ENCODE measurements at regions not wholly inside any gene's neighbourhood (a gene's known extent, or its start where the extent isn't known, plus 50 kb on each side); places are given as distances from the start of the nearest gene placed in this dataset.
"Not testable (repeated sequence)": the region's sequence is repeated elsewhere in the genome, so short reads cannot be mapped to it uniquely, and the experiment has no call there.

DNA sequence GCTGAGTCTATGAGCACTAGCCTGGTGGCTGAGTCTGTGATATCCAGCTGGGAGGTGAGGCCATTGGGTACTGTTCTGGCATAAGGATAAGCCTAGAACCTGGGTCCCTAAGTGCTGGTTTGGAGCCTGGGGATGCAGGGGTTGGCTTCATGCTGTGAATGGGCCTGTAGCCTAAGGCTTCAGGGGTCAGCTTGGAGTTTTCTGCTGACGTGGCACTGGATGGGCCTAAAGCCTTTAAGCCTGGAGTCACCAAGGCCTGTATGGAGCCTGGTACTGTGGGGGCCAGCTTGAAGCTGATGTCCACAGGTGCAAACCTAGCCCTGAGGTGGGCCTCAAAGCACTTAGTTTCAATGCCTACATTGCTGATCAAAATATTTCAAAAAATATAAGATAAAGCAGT is 979.6 kb upstream of the POU3F4 start:
- DNase-seq (ENCODE audit: low spot score): no peak

GRCh38 chrX:82534086-82534597 is 973.9 kb upstream of the POU3F4 start:
- DNase-seq (ENCODE audit: low spot score): no peak

DNA sequence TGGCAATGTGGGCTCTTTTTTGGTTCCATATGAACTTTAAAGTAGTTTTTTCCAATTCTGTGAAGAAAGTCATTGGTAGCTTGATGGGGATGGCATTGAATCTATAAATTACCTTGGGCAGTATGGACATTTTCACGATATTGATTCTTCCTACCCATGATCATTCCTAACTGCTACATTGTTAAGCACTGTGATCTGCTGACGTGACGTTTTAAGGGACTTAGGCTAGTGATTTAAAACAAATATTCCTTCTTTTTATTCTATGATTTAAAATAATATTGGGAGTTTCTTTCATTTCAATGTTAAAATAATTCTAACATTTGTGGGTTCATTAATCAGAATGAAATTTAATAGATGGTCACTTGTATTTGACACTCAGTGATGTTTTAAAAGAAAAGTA is 970.9 kb upstream of the POU3F4 start:
- DNase-seq (ENCODE audit: low spot score): not testable (repeated sequence)

GRCh38 chrX:82541822-82542221 is 966.3 kb upstream of the POU3F4 start:
- DNase-seq (ENCODE audit: low spot score): no peak

GRCh38 chrX:82552201-82552600 is 955.9 kb upstream of the POU3F4 start:
- not testable (repeated sequence) for DNase-seq (ENCODE audit: low spot score)

- DNase-seq (ENCODE audit: low spot score): no peak
These were observed 951.5 kb upstream of the POU3F4 start for GRCh38 chrX:82556588-82556987.

GRCh38 chrX:82585868-82586267 is 922.2 kb upstream of the POU3F4 start:
- no peak for DNase-seq (ENCODE audit: low spot score)

DNA sequence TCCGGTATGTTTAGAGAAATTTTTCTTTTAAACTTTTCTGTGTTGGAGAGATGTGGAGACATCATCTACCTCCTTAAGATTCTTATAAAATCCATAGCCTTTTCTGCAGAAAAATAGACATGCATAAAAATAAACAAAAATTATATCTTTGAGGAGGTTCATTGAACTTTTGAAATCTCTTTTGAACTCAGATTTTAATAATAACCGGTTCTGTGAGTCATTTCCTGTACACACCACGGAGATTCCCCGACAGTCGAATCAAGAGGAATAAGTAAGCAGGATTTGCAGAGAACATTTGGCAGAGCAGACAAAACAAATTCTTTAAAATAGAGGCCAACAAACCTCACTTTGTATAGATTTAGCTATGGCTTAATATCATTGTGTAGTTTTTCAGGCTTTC is 918.7 kb upstream of the POU3F4 start:
- peak; percentile 4 for DNase-seq (ENCODE audit: low spot score)

DNA sequence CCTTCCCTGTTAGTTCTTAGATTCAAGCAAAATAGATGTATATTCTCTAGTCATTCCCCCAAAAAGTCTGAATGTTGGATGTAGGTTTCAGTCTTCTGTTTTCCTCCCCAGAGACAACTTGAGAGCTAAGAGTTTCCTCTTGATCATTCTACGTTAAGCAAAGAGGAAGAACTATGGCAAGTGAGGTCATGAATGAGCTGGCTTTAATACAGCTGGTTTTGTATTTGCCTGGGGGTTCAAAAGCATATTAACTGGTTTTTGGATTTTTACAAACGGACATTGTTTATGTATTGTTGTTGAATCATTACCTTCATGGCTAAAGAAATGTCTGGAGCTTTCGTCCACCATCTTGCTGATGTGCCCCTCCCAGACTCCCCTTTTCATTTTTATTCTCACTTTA is 916.7 kb upstream of the POU3F4 start:
- no peak for DNase-seq (ENCODE audit: low spot score)

GRCh38 chrX:82626978-82627377 is 881.1 kb upstream of the POU3F4 start:
- DNase-seq (ENCODE audit: low spot score): no peak

DNA sequence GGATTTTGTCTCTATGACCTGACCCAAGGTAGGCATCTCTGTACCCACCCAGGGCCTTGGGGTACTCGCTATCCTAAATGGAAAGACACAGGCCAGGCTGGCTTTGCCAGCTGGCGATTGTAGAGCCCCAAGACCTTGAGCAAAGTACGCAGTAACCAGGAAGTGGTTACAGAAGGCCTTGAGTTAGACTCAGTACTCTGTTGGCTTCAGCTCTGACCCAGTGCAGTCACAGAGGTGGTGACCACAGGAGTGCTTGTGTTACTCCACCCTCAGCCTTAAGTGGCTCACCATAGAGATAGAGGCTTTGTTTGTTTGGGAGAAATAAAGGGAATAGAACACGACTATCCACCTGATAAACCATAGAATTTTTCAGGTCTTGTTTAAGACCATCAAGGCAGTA is 880.5 kb upstream of the POU3F4 start:
- DNase-seq (ENCODE audit: low spot score): no peak

DNA sequence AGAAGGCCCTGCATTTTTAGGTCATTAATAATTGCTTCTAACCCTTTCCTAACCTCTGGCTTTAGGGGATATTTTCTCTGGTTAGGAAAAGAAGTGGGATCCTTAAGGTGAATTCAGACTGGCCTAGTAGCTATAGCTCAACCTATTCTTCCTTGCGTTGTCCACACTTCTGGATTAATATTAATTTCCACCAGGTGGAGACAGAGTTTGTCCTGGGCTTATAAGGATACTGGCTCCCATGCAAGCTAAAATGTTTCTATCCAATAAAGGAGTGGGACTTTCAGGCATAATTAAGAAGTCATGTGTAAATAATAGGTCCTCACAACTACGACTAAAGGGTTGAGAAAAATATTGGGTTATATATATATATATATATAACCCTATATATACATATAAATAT is 860.0 kb upstream of the POU3F4 start:
- peak; percentile 2 for DNase-seq (ENCODE audit: low spot score)

DNA sequence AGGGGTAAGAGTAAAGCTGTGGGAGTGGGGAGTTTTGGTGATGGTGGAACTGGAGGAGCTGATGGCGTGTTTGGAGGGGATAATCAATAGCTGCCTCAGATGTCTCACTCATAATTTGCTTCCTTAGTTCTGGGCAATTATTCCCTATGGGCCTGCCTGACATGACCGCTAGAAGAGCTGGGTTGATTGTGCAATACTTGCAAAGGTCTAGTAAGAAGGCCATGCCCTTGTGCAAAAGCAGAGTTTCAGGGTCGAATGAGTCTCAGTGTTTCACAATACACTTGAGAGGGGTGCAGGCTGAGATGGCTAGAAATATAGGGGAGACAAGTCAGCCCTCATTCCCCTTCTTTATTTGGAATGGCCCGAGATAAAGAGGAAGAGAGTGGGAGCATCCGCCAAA is 858.4 kb upstream of the POU3F4 start:
- no peak for DNase-seq (ENCODE audit: low spot score)

GRCh38 chrX:82658492-82658891 is 849.6 kb upstream of the POU3F4 start:
- DNase-seq (ENCODE audit: low spot score): no peak

- DNase-seq (ENCODE audit: low spot score): no peak
These were observed 841.7 kb upstream of the POU3F4 start for GRCh38 chrX:82666355-82666754.

DNA sequence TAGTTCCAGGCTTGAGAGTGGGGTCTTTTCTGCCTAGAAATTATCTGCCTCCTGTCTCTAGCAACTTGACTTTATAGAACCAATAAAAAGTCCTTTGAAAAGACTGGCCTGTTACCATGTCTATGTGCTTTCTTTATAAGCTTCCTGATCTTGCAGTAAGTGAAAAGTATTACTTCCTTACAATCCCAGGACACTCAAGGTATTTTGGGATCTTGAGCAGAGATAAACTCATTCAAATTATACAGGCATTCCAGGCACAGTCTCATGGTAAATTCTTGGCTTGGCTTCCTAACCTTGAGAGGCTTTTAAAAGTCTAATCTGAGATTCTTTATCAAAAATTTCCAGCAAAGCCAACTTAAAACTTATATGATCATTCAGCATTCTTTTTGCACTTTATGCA is 833.0 kb upstream of the POU3F4 start:
- no peak for DNase-seq (ENCODE audit: low spot score)

GRCh38 chrX:82676386-82676785 is 831.7 kb upstream of the POU3F4 start:
- DNase-seq (ENCODE audit: low spot score): no peak

DNA sequence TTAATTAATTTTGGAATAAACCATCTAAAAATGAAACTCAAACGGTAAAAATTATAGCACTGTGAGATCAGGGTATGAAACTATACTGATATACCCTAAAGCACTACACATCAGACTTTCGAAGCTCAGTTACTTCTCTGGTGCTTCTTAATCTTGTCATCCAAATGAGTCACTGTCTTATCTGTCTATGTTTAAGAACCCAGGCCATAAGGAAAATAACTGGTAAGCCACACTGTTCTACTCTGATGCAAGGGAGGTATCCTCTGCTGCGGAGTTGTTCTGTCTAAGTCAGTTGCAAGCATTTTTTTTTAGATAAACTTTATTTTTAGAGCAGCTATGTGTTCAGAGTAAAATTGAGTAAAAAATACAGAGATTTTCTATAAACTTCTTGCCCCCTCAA is 830.8 kb upstream of the POU3F4 start:
- peak; percentile 10 for DNase-seq (ENCODE audit: low spot score)

DNA sequence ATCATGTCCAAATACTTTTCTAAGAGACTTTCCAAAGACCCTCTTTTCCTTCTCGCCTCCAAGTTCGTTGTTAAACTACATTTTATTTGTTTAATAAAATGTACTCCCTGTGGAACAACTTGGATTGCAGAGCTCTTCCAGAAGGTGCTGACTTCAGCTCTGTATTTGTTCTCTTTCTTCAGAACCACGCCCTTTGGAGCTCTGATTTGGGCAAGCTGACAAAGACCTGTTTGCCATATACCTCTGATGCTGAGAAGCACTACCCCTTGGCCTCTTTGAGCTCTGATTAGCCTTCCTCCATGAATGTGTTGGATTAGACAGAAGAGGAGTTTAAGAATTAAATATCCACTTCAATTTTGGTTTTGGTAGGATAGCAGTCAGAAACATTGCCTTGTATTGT is 815.1 kb upstream of the POU3F4 start:
- DNase-seq (ENCODE audit: low spot score): no peak

DNA sequence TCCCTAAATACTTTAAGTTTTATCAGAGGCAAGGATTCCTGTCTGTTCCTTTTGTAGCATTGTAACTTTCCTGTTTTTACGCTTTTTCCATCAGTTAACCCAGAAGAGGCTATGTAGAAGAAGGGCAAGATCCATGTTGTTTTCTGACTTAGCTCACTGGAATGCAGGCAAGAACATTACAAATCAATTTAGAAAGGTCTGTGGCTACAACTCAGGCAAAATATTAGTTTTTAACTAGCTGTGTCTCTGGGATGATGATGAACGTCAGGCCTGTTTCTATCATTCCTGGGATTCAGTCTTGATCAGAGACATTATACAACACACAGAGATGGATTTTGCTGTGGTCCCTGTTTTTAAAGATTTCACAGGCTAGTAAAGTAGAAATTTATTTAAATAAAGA is 813.0 kb upstream of the POU3F4 start:
- no peak for DNase-seq (ENCODE audit: low spot score)

GRCh38 chrX:82703551-82703950 is 804.5 kb upstream of the POU3F4 start:
- DNase-seq (ENCODE audit: low spot score): no peak

GRCh38 chrX:82711457-82711856 is 796.6 kb upstream of the POU3F4 start:
- DNase-seq (ENCODE audit: low spot score): no peak

GRCh38 chrX:82721891-82722290 is 786.2 kb upstream of the POU3F4 start:
- no peak for DNase-seq (ENCODE audit: low spot score)

DNA sequence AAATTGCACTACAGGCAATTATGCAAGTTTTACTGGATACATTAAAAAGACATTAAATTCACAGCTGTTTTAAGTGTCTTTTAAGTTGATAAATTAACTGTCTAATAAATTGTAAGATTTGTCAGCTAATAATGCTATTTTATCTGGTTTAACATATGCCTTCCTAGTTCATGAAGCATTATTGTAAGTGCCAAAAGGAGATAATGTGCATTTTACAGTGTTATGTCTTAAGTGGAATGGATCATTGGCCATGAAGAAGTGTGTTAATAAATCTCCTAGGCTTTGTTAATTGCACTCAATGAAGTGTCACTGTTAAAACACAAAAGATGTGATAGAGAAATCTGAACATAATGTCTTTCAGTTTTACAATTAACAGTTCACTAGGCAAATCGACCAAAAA is 784.3 kb upstream of the POU3F4 start:
- no peak for DNase-seq (ENCODE audit: low spot score)

- DNase-seq (ENCODE audit: low spot score): peak; percentile 55
These were observed 780.7 kb upstream of the POU3F4 start for GRCh38 chrX:82727436-82727835.

Measured in A172 (cell line).